CD4-positive, alpha-beta T cell treated with Interleukin-6 at 100 ng/mL for 8 hours (primary cell): ENCODE measurements at regions not wholly inside any gene's neighbourhood (a gene's known extent, or its start where the extent isn't known, plus 50 kb on each side); places are given as distances from the start of the nearest gene placed in this dataset.

ENCODE experiments used
- DNase-seq: peaks from one replicate; pipeline ENCODE4 v3.0.0-alpha.2; 2020; ENCODE audit warnings: mixed read lengths, low spot score

- no peak for DNase-seq
These were observed 708.6 kb upstream of the MARCKS start for GRCh38 chr6:113148566-113148965.

GRCh38 chr6:113149511-113149910 is 707.6 kb upstream of the MARCKS start:
- no peak for DNase-seq

GRCh38 chr6:113160306-113161017 is 696.7 kb upstream of the MARCKS start:
- DNase-seq: no peak

DNA sequence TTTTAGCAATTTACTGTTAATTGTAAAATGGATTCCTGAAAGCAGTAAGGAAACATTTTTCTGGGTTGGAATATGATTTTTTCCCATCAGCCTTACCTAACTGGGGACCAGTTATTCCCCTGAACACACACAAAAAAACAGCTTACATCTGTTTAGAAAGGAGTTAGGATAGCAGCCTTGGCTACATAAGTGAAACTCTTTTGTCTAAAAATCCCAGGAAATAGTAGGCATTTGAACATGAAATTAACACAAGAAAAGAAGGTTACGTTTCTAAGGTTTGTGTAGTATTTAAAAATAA is 696.2 kb upstream of the MARCKS start:
- DNase-seq: no peak

- DNase-seq: no peak
These were observed 694.4 kb upstream of the MARCKS start for GRCh38 chr6:113162739-113163138.

DNA sequence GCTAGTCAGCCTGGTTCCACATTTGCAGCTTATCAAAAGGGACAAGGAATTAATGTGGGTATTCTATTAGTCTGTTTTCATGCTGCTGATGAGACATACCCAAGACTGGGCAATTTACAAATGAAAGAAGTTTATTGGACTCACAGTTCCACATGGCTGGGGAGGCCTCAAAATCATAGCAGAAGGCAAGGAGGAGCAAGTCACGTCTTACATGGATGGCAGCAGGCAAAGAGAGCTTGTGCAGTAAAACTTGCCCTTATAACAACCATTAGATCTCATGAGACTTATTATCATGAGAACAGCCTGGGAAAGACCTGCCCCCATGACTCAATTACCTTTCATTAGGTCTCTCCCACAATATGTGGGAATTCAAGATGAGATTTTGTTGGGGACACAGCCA is 689.1 kb upstream of the MARCKS start:
- no peak for DNase-seq

GRCh38 chr6:113169484-113169883 is 687.7 kb upstream of the MARCKS start:
- no peak for DNase-seq

- no peak for DNase-seq
These were observed 686.7 kb upstream of the MARCKS start for GRCh38 chr6:113170454-113170853.

DNA sequence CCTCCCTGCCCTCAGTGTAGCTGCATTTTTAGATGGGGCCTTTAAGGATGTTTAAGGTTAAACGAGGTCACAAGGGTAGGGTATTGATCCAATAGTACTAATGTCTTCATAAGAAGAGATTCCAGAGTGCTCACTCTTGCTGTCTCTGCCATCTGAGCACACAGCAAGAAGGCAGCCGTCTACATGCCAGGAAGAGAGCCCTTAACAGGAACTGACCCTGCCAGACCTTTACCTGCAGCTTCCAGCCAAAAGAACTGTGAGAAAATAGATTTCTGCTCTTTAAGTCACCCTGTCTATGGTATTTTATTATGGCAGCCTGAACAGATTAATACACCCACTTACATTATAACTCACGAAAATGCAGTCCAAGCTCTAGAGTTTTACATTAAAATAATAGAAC is 685.3 kb upstream of the MARCKS start:
- no peak for DNase-seq

DNA sequence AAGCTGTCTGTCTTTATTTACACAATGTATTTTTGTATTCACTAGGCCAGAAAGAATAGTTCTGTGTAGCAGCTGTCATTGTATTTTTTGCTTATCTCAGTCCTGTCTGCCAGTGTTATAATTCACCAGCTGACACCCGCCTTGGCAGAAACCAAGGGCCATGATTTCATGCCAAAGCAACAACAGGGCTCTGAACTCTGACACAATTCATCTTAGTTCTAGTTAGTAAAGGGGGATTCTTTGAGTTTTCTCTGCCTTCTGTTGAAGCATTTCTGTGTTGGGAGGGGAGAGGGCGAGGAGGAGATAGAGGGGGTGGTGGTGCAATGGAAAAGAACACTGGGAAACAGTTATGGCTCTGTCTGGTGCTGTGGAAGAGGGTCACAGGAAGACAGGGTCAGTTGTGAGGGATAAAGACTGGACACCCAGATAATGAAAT is 684.6 kb upstream of the MARCKS start:
- no peak for DNase-seq

DNA sequence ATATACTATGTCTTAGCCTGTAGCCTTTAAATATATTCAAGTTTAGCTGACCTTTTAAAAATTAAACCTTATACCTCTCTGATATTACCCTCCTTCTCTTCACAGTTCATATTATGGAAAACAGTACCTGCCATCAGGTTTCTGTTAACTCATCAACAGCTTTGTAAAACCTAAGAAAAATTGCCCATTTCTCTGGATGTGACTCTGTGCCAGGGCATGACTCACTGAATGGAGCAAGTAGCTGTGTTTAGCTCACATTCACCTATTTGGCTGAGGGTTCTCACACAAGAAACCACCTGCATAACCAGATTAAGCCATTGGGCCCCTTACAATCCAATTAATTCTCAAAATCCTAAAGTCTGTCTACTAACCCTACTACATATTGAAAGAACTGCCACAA is 678.8 kb upstream of the MARCKS start:
- no peak for DNase-seq

DNA sequence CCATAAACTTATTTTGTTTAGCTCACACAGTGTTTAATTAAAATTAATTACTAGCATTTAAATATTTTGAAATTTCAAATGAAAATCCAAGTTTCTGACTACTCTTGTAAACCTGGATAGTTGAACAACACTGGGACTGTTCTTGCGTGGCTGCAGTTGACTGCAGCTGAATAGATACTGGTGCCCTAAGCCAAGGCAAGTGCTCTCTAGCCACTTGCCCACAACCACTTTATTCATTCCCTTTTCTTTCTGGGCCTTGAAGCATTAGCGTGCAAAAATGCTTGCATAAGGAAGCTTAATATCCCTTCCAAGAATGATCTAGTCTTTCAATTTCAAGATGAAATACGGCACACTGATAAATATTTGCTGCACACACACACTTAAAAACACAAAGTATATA is 676.0 kb upstream of the MARCKS start:
- no peak for DNase-seq

DNA sequence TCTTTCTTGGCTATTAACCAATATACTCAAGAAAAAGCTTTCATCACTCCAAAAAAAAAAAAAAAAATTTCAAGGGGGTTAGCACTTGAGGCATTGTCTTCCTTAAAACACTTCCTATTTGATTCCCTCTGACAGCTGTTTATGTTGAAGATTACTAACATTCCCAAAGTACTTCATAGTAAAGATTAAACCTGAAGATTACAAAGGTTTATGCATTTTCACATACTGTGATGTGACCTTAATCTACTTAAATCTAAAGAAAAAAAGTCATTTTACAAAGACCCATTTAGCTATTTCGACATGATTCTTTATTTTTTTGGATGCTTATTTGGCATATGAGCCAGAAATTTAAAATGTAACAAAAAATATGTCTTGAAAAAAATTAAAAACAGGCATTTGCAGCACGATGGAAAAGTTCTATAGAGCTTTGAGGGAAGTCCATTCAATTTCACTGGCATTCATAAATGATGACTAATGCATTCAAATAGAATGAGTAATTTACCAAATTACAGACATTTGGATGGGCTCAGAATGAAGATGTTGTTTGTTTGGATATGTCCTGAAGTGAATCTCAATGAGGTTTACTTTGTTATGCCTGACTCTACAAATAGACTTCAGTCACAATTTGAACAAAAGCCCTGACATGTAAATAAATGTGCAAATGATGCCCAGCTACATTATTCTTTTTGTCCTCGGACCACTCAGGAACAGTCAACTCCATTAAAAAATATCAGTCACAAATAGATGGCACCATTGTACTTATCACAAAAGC is 674.6 kb upstream of the MARCKS start:
- no peak for DNase-seq

DNA sequence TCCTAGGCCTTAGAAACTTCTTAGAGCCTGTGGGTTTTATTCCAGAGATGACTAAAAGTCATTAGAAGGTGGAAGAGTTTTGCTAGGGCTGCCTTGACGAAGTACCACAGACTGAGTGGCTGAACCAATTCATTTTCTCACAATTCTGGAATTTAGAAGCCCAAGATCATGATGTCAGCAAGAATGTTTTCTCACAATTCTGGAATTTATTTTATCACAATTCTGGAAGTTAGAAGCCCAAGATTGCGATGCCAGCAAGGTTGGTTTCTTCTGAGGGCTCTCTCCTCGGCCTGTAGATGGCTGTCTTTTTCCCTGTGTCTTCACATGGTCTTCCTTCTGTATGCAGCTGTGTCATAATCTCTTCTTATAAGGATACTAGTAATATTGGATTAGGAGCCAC is 672.9 kb upstream of the MARCKS start:
- no peak for DNase-seq

DNA sequence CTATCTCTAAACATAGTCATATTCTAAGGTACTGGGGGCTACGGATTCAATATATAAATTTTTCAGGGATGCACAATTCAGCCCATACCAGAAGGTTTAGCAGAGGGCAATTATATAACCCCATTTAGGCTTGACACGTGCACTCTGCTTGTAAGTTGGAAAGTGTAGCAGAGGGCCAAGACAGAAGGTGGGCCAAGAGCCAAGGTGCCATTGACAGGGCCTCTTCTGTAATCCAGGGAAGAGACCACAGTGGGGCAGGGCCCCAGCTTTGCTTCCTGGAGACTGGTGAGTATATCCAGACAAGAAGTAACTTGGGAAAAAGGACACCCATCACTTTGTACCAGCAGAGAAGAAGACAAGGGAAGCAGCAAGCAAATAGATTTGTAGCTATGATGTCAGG is 672.4 kb upstream of the MARCKS start:
- no peak for DNase-seq

DNA sequence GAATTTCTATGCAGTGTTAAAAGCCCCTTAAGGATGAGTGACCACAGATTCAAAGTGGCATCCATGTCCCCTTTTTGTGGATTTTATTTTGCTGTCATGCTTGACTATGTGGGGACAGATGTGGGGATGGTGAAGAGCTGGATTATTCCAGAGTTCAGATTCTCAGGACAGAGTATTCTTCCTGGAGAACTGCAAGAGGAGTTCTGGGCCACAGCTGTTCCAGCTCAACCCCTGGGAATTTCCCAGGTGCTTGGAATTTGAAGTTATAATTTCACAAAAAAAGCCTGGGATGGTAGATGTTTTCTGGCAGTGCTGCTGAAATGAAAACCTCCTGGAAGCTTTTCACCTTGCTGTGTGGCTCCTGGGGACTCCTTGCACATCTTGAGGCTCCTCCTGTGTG is 671.8 kb upstream of the MARCKS start:
- DNase-seq: no peak

- DNase-seq: no peak
These were observed 669.5 kb upstream of the MARCKS start for GRCh38 chr6:113187661-113188060.

GRCh38 chr6:113188962-113189361 is 668.2 kb upstream of the MARCKS start:
- DNase-seq: no peak

DNA sequence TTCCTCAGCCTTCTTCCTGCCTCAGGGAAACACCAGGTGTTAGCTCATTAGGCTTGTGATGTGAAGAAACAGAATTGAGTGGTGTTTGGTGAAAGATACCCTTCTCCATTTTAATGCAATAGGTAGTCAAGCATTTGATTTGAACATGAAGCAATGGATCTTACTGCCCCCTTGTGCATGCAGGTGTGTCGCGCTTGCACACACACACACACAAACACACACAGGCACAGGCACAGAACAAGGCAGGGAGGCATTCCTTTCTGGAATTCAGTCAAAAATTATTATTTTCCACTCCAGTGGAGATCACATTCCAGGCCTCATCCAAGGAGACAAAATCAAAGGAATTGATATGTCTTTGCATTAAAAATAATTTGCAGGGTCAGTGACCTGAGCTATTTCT is 667.0 kb upstream of the MARCKS start:
- DNase-seq: no peak

- DNase-seq: no peak
These were observed 663.1 kb upstream of the MARCKS start for GRCh38 chr6:113194090-113194489.

DNA sequence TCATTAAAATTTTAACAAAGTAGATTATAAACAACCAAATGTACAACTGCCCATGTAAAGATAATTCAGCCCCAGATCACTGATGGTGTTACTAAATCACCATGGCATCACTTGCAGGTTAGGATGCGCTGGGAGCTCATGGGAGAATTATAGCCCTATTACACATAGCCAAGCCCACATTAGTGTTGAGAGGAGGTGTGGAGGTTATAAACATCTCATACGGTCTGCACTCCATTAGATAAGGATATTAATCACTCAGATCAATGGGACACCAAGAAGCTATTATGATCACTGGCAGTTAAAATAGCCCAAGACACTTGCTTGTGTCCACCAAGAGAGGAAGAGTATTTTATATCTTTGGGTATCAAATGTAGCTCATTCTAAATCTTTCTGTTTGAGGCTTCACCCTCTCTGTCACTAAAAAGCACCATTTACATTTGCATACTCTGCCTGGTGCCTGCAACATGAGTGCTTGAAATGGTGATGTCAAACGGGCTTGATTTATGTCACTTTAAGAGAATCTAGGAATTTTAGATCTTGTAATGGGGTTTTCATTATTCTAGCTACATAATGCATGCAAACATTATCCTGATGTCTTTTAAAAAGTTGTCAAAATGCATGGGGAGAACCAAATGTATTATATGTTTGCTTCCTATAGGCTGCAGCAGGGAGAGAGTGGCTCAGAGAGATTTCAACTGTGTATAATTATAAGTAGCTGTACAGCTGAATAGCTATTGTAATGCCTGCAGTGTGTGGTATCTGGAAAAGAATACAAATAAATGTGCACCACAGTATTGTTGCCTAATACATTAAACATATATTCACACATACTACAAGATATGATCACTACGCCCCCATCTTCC is 654.1 kb upstream of the MARCKS start:
- DNase-seq: no peak

GRCh38 chr6:113203715-113204110 is 653.4 kb upstream of the MARCKS start:
- DNase-seq: no peak

GRCh38 chr6:113205553-113205952 is 651.6 kb upstream of the MARCKS start:
- DNase-seq: no peak
